Testis (tissue), 2 donors: ENCODE measurements at regions not wholly inside any gene's neighbourhood (a gene's known extent, or its start where the extent isn't known, plus 50 kb on each side); places are given as distances from the start of the nearest gene placed in this dataset.

Experiments
- CTCF ChIP-seq, 3 experiments: fragments of 450-650 bp in 2 of 3; fragments of 200-600 bp in 1 of 3; sonication (generic) in 1 of 3; IDR thresholded peaks; one replicate each; pipeline ENCODE4 v1.5.1; 2016 to 2019; ENCODE audit warnings: antibody characterized with exemption in 3 of 3, mild to moderate bottlenecking in 2 of 3, moderate library complexity in 1 of 3
- POLR2A ChIP-seq: fragments of 450-650 bp; IDR thresholded peaks from one replicate; pipeline ENCODE4 v1.6.1; 2017; ENCODE audit warnings: antibody characterized with exemption, mild to moderate bottlenecking, moderate library complexity

- TF ChIP-seq CTCF (IDR thresholded peaks at IDR 0.05) (no peak), POLR2A (no peak)
These were observed 210.3 kb upstream of the TPM1 start for GRCh38 chr15:62832231-62832630.
